DND-41 (cell line): ENCODE measurements at regions not wholly inside any gene's neighbourhood (a gene's known extent, or its start where the extent isn't known, plus 50 kb on each side); places are given as distances from the start of the nearest gene placed in this dataset.

Source experiments
- ATAC-seq: fragments of 200-7000 bp; cut with Tn5 transposase; 3 replicates; pipeline ENCODE4 v1.9.1; 2021; ENCODE audit warnings: low read depth; ENCODE audit not compliant: insufficient read depth
- DNase-seq: peaks from one replicate; pipeline ENCODE4 v3.0.0-alpha.2; 2020
- H2AFZ ChIP-seq: 2 replicates; pipeline ENCODE4 v1.6.0; 2012; ENCODE audit warnings: low read depth, low read length
- H3K27ac ChIP-seq: 2 replicates; pipeline ENCODE4 v1.5.1; 2012; ENCODE audit warnings: low read length, inconsistent platforms
- H3K27me3 ChIP-seq: fragments of 200-600 bp; sonication (generic); 2 replicates; pipeline ENCODE4 v1.6.0; 2012; ENCODE audit warnings: low read length, mild to moderate bottlenecking, inconsistent platforms; ENCODE audit not compliant: insufficient read depth, poor library complexity
- H3K36me3 ChIP-seq: 2 replicates; pipeline ENCODE4 v1.5.1; 2012; ENCODE audit warnings: low read length, inconsistent platforms; ENCODE audit not compliant: insufficient read depth
- H3K4me1 ChIP-seq: 2 replicates; pipeline ENCODE4 v1.5.1; 2012; ENCODE audit warnings: mild to moderate bottlenecking, low read length; ENCODE audit not compliant: insufficient read depth
- H3K4me2 ChIP-seq: 2 replicates; pipeline ENCODE4 v1.6.0; 2012; ENCODE audit warnings: mild to moderate bottlenecking, moderate library complexity, low read length, inconsistent platforms; ENCODE audit not compliant: insufficient read depth
- H3K4me3 ChIP-seq, 2 experiments: fragments of 200-600 bp in 1 of 2; shearing (Covaris generic) in 1 of 2; 2 replicates each; pipeline ENCODE4 v1.5.1; 2012 to 2016; ENCODE audit warnings: inconsistent platforms in 2 of 2, low read length in 2 of 2, mild to moderate bottlenecking in 2 of 2, low read depth in 1 of 2, moderate library complexity in 1 of 2
- H3K79me2 ChIP-seq: 2 replicates; pipeline ENCODE4 v1.6.0; 2012; ENCODE audit warnings: low read length, inconsistent platforms; ENCODE audit not compliant: insufficient read depth
- H3K9ac ChIP-seq: 2 replicates; pipeline ENCODE4 v1.6.0; 2012; ENCODE audit warnings: low read depth, mild to moderate bottlenecking, inconsistent platforms, low read length, moderate library complexity
- H3K9me3 ChIP-seq: 2 replicates; pipeline ENCODE4 v1.5.1; 2012; ENCODE audit warnings: low read length, moderate library complexity, mild to moderate bottlenecking, inconsistent platforms; ENCODE audit not compliant: insufficient read depth, severe bottlenecking
- H4K20me1 ChIP-seq: 2 replicates; pipeline ENCODE4 v1.6.0; 2012; ENCODE audit warnings: low read length; ENCODE audit not compliant: insufficient read depth
- CTCF ChIP-seq: IDR thresholded peaks from 2 replicates; pipeline ENCODE4 v1.5.1; 2012; ENCODE audit warnings: borderline replicate concordance, low read length, moderate library complexity, mild to moderate bottlenecking; ENCODE audit not compliant: poor library complexity, severe bottlenecking; ENCODE audit errors: extremely low read depth
- EZH2 ChIP-seq: IDR thresholded peaks from 3 replicates; pipeline ENCODE4 v1.6.1; 2012; ENCODE audit warnings: borderline replicate concordance, low read depth, mild to moderate bottlenecking, moderate library complexity, low read length, inconsistent platforms; ENCODE audit not compliant: severe bottlenecking

GRCh38 chr5:164048359-164048926, 543.0 kb downstream of the MAT2B start:
- no peak for ATAC-seq
- H3K4me2 ChIP-seq, result no peak overlapping the region
- no peak overlapping the region for H2AFZ ChIP-seq
- TF ChIP-seq CTCF, result no peak
- no peak for TF ChIP-seq EZH2
- H3K27me3 ChIP-seq, result no peaks in the 10 kb centered on the region
- H3K4me3 ChIP-seq, result no peak overlapping the region
- H3K9ac ChIP-seq, result no peak overlapping the region
- H4K20me1 ChIP-seq, result no peaks in the 10 kb centered on the region
- no peaks in the 10 kb centered on the region for H3K9me3 ChIP-seq
- H3K79me2 ChIP-seq, result no peaks in the 10 kb centered on the region
- no peak overlapping the region for H3K27ac ChIP-seq
- no peak for DNase-seq
- H3K36me3 ChIP-seq, result no peaks in the 10 kb centered on the region
- H3K4me1 ChIP-seq, result no peaks in the 10 kb centered on the region

- Histone ChIP-seq H3K27me3 (no peaks in the 10 kb centered on the region), H3K79me2 (no peaks in the 10 kb centered on the region), H3K9ac (no peak overlapping the region), H4K20me1 (no peaks in the 10 kb centered on the region), H2AFZ (no peak overlapping the region), H3K4me2 (no peak overlapping the region), H3K4me1 (no peaks in the 10 kb centered on the region), H3K9me3 (no peaks in the 10 kb centered on the region), H3K27ac (no peak overlapping the region), H3K4me3 (no peak overlapping the region), H3K36me3 (no peaks in the 10 kb centered on the region)
- no peak for DNase-seq
- no peak for ATAC-seq
- TF ChIP-seq CTCF (no peak), EZH2 (no peak)
Measured at GRCh38 chr5:164051745-164052144, 546.3 kb downstream of the MAT2B start.

- no peaks in the 10 kb centered on the region for H3K79me2 ChIP-seq
- H3K9ac ChIP-seq, result no peak overlapping the region
- no peaks in the 10 kb centered on the region for H3K9me3 ChIP-seq
- H3K36me3 ChIP-seq, result no peaks in the 10 kb centered on the region
- ATAC-seq, result no peak
- no peak overlapping the region for H3K4me3 ChIP-seq
- H3K4me2 ChIP-seq, result no peak overlapping the region
- no peak overlapping the region for H3K27ac ChIP-seq
- no peaks in the 10 kb centered on the region for H4K20me1 ChIP-seq
- no peaks in the 10 kb centered on the region for H3K4me1 ChIP-seq
- DNase-seq, result no peak
- H3K27me3 ChIP-seq, result no peaks in the 10 kb centered on the region
- H2AFZ ChIP-seq, result no peak overlapping the region
- TF ChIP-seq CTCF, result no peak
- no peak for TF ChIP-seq EZH2
Measured at GRCh38 chr5:164052536-164053093, 547.2 kb downstream of the MAT2B start.

GRCh38 chr5:164053123-164053522, 547.7 kb downstream of the MAT2B start:
- Histone ChIP-seq H3K27me3 (no peaks in the 10 kb centered on the region), H3K4me2 (no peak overlapping the region), H4K20me1 (no peaks in the 10 kb centered on the region), H3K9ac (no peak overlapping the region), H3K9me3 (no peaks in the 10 kb centered on the region), H3K36me3 (no peaks in the 10 kb centered on the region), H2AFZ (no peak overlapping the region), H3K27ac (no peak overlapping the region), H3K79me2 (no peaks in the 10 kb centered on the region), H3K4me1 (no peaks in the 10 kb centered on the region), H3K4me3 (no peak overlapping the region)
- DNase-seq (no peak), ATAC-seq (no peak)
- no peak for TF ChIP-seq CTCF
- TF ChIP-seq EZH2, result no peak
